ENCODE measurements at regions not wholly inside any gene's neighbourhood (a gene's known extent, or its start where the extent isn't known, plus 50 kb on each side); places are given as distances from the start of the nearest gene placed in this dataset.
"Not testable (repeated sequence)": the region's sequence is repeated elsewhere in the genome, so short reads cannot be mapped to it uniquely, and the experiment has no call there.

- no peak for DNase-seq
These were observed 83.2 kb upstream of the OGFRL1 start for GRCh38 chr6:71205336-71205956.

DNA sequence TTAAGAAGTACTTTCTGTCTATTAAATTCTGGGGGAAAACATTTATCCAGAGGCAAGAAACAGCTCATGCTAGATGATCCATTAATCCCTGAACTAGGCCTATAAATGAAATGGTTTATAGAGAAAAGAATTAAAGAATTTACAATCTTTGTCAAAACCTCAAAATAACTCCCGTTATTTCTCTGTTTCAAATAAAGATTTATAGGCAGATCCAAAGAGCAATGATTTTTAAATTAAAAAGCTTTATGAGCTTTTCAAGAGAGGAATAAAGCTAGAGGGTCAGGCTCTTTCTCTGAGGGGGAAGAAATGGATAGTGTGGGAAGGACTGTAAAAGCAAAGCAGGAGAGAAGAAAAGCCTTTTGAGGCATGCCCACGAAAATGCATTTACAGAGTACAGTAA is 82.5 kb upstream of the OGFRL1 start:
- DNase-seq, result no peak

DNA sequence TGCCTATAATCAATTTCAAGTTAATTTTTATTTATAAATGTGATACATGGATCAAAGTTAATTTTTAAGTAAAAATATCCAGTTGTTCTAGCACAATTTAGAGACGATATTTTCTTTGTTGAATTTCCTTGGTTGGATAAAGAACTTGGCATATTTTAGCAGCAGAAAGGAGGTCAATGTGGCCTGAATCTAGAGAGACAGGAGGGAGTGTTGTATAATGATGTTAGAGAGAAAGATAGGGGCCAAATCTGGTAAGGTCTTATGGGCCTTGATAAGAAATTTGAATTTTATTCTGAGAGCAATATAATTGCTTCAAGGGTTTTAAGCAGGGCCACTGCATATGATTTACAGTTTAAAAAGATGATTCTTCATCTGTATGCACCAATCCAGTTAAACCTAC is 79.4 kb upstream of the OGFRL1 start:
- DNase-seq, result no peak

- no peak for DNase-seq
These were observed 79.0 kb upstream of the OGFRL1 start for GRCh38 chr6:71209626-71210025.

DNA sequence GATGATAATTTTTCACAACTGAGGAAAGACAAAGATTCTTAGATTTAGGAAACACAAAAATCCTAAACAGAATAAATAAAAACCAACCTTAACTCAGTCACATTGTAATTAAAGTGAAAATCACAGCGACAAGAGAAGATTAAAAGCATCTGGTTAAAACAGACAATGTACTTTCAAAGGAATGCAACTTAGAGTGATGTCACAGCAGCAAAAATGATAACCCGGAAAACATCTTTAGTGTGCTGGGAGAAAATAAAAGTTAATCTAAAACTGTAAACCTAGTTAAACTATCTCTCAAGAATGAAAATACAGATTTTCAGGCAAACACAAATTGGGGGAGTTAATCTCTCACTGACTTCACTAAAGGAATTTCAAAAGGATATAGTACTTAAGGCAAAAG is 76.8 kb upstream of the OGFRL1 start:
- no peak for DNase-seq

- DNase-seq, result no peak
These were observed 68.1 kb upstream of the OGFRL1 start for GRCh38 chr6:71220466-71220865.

DNA sequence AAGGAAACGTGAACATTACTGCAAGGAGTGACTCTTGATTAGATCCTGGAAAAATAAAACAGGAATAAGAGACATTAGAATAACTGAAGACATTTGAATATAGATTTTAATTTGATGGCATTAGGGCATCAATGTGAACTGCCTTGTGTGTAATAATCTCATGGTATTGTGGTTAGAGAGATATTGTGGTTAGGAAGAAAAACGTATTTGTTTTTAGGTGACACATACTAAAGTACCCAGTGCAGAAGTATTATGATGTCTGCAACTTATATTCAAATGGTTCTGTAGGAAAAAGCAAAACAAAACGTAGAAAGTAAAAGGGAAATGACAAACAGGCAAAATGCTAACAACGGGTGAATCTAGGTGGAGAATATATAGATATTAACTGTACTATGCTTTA is 65.9 kb upstream of the OGFRL1 start:
- DNase-seq, result no peak

GRCh38 chr6:71224011-71224410 is 64.6 kb upstream of the OGFRL1 start:
- DNase-seq, result no peak

- no peak for DNase-seq
These were observed 62.5 kb upstream of the OGFRL1 start for GRCh38 chr6:71226151-71226550.

DNA sequence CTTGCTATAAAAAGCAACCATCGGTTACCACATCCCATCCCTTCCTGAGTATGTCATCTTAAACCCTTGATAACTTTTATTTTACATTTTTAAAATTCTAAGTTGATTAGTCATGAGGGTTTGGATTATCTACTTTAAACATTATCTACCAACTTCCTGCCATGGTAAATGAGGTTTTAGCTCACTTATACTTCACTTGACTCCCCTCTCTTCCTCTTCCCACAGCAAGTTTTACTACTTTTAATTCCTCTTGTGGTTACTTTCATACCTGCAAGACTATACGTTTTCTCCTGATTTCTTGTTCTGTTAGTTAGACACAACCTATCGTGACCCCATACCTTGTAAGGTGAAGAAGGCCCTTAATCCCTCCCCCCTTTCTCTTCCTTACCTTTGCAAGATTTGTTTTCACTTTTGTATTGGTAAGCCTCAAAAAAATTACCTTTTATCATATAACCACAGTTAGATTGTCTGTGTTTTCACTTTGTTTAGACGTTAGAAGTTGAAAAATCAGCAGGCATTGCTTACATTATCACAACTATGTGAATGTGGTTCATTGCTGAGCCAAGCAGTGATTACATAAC is 60.1 kb upstream of the OGFRL1 start:
- peak in 2 of 5 experiments; percentile 1 to 34 for DNase-seq

DNA sequence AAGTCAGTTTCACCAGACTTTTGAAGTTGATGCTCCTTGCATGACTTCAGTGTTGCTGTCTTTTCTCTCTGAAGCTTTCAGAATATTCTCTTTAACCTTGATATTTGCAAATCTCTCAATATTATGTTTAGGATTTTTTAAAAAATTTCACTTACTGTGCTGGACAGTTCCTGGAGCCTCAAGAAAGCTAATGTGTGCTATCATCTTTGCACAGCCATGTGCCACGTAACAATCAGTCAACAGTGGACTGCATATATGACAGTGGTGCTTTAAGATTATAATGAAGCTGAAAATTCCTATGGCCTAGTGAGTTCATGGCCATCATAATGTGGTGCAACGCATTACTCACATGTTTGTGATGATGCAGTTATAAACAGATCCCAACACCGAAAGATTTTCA is 59.1 kb upstream of the OGFRL1 start:
- no peak for DNase-seq

GRCh38 chr6:71232890-71233289 is 55.7 kb upstream of the OGFRL1 start:
- not testable (repeated sequence) for DNase-seq

DNA sequence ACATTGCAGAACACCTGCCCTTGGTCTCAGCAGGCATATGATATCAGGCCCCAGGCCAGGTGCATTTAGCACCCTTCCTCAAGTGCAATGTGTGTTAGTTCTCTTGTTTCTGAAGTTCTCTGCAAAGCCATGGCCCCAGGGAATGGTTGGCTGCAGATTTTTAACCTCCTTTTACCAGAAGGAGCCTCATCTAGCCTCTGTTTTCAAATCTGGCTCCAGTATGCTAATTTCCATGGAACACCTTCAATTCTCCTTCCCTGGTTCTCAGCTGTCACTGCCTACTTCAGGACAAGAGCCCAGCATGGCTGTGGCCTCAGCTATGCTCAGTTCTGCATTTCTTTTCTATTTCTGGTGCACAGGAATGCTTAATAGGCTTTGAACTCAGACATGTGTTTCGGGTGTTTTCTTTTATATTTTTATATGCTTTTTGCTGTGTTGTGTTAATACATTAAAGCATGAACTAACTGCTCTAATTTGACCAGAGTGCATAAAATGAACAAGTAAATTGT is 51.6 kb upstream of the OGFRL1 start:
- DNase-seq, result no peak

DNA sequence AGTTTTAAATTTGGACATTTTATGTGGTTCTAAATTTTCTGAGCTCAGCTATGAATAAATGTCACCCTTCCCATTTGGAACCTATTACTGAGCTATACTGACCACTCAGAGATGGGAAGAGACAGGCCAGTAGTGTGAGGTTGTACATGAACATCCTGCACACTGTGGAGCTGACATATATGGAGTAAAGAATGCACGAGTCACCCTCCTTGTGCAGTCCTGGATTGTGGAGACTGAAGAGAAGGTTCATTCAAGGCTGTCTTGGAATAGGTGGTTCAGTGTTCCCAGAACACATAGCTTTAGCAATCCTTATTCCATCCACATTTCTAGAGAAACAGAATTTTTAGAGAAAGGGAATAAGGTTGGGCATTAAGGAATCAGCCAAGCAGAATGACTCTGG is 50.3 kb upstream of the OGFRL1 start:
- DNase-seq, result no peak
